Lung (tissue), 11 donors: ENCODE measurements at regions not wholly inside any gene's neighbourhood (a gene's known extent, or its start where the extent isn't known, plus 50 kb on each side); places are given as distances from the start of the nearest gene placed in this dataset.

Source experiments
- ATAC-seq: fragments of 200-7000 bp; cut with Tn5 transposase; one replicate; pipeline ENCODE4 v1.9.1; 2020; ENCODE audit warnings: moderate number of reproducible peaks; ENCODE audit not compliant: insufficient read depth, low FRiP score
- DNase-seq, 3 donors: peaks; one replicate each; pipeline ENCODE4 v3.0.0-alpha.2; 2013 to 2017
- H3K27ac ChIP-seq, 2 donors: one replicate each; pipeline ENCODE4 v1.5.1; 2013; ENCODE audit warnings: mild to moderate bottlenecking in 2 of 2, moderate library complexity in 2 of 2, control low read depth in 1 of 2, inconsistent platforms in 1 of 2, low read depth in 1 of 2, low read length in 1 of 2
- H3K27me3 ChIP-seq, 3 donors: one replicate each; pipeline ENCODE4 v1.5.1; 2013; ENCODE audit warnings: low read length in 2 of 3; ENCODE audit not compliant: control insufficient read depth in 3 of 3, insufficient read depth in 3 of 3
- H3K36me3 ChIP-seq, 4 donors: one replicate each; pipeline ENCODE4 v1.5.1; 2013; ENCODE audit warnings: low read length in 4 of 4, mild to moderate bottlenecking in 1 of 4, moderate library complexity in 1 of 4; ENCODE audit not compliant: control insufficient read depth in 4 of 4, insufficient read depth in 4 of 4
- H3K4me1 ChIP-seq, 5 donors: one replicate each; pipeline ENCODE4 v1.5.1; 2013; ENCODE audit warnings: low read length in 5 of 5, mild to moderate bottlenecking in 2 of 5, moderate library complexity in 1 of 5; ENCODE audit not compliant: control insufficient read depth in 5 of 5, insufficient read depth in 5 of 5
- H3K4me3 ChIP-seq: one replicate; pipeline ENCODE4 v1.5.1; 2013; ENCODE audit warnings: mild to moderate bottlenecking, control low read depth, moderate library complexity
- H3K9ac ChIP-seq, 2 donors: one replicate each; pipeline ENCODE4 v1.5.1; 2013; ENCODE audit warnings: low read length in 2 of 2, control low read depth in 1 of 2; ENCODE audit not compliant: insufficient read depth in 1 of 2
- H3K9me3 ChIP-seq, 4 donors: one replicate each; pipeline ENCODE4 v1.5.1; 2013; ENCODE audit warnings: low read length in 3 of 4, mild to moderate bottlenecking in 1 of 4, moderate library complexity in 1 of 4; ENCODE audit not compliant: control insufficient read depth in 4 of 4, insufficient read depth in 3 of 4
- WGBS, 2 donors: extraction: QIAGEN DNeasy Blood & Tissue Kit; methylation state at CpG; one replicate each; pipeline ENCODE4 v1.1.7; 2013; 5-methylcytosine and 5-hydroxymethylcytosine counted together
- TF ChIP-seq, protein P1 (sequence below): IDR thresholded peaks from 2 replicates; pipeline ENCODE4 v1.5.1; 2012; ENCODE audit warnings: mild to moderate bottlenecking; ENCODE audit errors: control extremely low read depth, extremely low read depth
- donor health status: control.
- donor health status: control.
- donor health status: Bipolar disorder and iron deficiency.
- donor health status: healthy.
- donor health status: DM: yes; HTN: yes; CAD: no.

DNA sequence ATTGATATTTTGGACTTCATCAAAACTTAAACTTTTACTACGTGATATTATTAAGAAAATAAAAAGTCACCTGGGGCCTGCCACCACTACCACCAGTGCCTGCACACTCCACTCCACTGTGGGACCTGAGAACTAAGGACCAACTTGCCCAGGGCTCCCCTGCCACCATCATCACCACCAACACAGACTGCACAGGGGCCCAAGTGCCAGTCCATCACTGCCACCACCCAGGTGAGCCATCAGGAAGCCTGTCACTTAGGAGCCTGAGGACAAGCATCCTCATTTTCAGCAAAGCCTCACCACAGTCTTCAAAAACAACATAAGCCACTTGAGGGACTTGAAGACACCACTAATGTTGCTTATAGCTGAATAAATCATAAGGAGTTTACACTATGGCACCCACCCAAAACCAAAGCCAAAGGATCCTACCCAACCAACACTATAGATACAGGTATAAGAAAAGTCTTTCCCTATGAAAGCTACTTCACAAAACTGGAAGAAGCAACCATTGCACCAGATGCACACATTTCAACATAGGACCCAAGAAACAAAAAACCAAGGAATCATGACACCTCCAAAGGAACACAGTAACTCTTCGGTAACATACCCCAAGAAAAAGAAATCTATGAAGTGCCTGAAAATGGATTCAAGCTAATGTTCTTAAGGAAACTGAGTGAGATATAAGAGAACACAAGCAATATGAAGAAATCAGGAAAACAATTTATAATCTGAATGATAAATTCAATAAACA lies 73.6 kb upstream of the GNAZ start:
- Histone ChIP-seq H3K4me1 (peaks cover 0 to 1% (median 0%) of the 10 kb centered on the region in 5 donors), H3K4me3 (no peak overlapping the region), H3K36me3 (no peaks in the 10 kb centered on the region), H3K27me3 (no peaks in the 10 kb centered on the region), H3K9me3 (peaks cover 0 to 8% (median 4%) of the 10 kb centered on the region in 4 donors), H3K27ac (no peak overlapping the region), H3K9ac (no peak overlapping the region)
- ATAC-seq = no peak
- DNase-seq = no peak
- WGBS, 2 donors = 93 to 95% methylated on average over 2 of the region's 2 CpGs
- TF ChIP-seq, protein P1, sequence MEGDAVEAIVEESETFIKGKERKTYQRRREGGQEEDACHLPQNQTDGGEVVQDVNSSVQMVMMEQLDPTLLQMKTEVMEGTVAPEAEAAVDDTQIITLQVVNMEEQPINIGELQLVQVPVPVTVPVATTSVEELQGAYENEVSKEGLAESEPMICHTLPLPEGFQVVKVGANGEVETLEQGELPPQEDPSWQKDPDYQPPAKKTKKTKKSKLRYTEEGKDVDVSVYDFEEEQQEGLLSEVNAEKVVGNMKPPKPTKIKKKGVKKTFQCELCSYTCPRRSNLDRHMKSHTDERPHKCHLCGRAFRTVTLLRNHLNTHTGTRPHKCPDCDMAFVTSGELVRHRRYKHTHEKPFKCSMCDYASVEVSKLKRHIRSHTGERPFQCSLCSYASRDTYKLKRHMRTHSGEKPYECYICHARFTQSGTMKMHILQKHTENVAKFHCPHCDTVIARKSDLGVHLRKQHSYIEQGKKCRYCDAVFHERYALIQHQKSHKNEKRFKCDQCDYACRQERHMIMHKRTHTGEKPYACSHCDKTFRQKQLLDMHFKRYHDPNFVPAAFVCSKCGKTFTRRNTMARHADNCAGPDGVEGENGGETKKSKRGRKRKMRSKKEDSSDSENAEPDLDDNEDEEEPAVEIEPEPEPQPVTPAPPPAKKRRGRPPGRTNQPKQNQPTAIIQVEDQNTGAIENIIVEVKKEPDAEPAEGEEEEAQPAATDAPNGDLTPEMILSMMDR = no peak

DNA sequence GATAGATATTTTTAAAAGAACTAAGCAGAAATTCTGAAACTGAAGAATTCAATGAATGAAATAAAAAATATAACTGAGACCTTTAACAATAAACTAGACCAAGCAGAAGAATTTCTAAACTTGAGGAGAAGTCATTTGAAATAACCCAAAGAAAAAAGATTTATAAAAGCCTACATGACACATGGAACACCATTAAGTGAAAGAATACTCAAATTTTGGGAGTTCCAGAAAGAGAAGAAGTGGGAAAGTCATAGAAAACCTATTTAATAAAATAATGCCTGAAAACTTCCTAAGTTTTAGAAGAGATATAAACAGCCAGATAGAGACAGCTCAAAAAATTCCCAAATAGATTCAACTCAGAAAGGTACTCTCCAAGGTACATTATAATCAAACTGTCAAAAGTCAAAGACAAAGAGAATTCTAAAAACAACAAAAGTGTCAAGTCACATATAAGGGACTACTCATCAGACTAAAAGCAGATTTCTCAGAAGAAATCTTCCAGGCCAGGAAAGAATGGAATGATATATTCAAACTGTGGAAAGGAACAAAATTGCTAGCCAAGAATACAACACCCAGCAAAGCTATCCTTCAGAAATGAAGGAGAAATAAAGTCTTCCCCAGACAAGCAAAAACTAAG lies 72.9 kb upstream of the GNAZ start:
- H3K36me3 ChIP-seq = no peaks in the 10 kb centered on the region
- H3K4me1 ChIP-seq = peaks cover 0 to 1% (median 0%) of the 10 kb centered on the region in 5 donors
- no peaks in the 10 kb centered on the region for H3K27me3 ChIP-seq
- no peak overlapping the region for H3K4me3 ChIP-seq
- ATAC-seq (no peak), DNase-seq (no peak)
- TF ChIP-seq, protein P1 = no peak
- H3K27ac ChIP-seq = no peak overlapping the region
- H3K9me3 ChIP-seq = peaks cover 0 to 8% (median 4%) of the 10 kb centered on the region in 4 donors
- no peak overlapping the region for H3K9ac ChIP-seq

DNA sequence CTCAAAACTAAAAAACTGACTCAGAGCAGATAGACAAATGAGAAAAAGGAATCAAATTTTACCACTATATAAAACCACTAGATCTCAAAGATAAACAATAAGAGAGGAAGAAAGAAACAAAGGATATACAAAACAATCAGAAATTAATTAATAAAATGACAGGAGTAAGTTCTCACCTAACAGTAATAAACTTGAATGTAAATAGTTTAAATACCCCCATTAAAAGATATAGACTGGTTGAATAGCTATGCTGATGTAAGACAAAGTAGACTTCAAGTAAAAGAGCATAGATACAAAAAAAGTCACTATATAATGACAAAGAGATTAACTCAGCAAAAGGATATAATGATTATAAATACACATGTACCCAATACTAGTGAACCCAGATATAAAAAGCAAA lies 72.3 kb upstream of the GNAZ start:
- Histone ChIP-seq H3K9ac (no peak overlapping the region), H3K27me3 (no peaks in the 10 kb centered on the region), H3K36me3 (no peaks in the 10 kb centered on the region), H3K4me1 (peaks cover 0 to 1% (median 0%) of the 10 kb centered on the region in 5 donors), H3K27ac (no peak overlapping the region), H3K9me3 (peaks cover 0 to 8% (median 4%) of the 10 kb centered on the region in 4 donors), H3K4me3 (no peak overlapping the region)
- ATAC-seq (no peak), DNase-seq (no peak)
- TF ChIP-seq, protein P1 = no peak
